ENCODE measurements at regions not wholly inside any gene's neighbourhood (a gene's known extent, or its start where the extent isn't known, plus 50 kb on each side); places are given as distances from the start of the nearest gene placed in this dataset.
A peak's percentile ranks its signal among the peaks of the same experiment; 100 is the strongest.

DNA sequence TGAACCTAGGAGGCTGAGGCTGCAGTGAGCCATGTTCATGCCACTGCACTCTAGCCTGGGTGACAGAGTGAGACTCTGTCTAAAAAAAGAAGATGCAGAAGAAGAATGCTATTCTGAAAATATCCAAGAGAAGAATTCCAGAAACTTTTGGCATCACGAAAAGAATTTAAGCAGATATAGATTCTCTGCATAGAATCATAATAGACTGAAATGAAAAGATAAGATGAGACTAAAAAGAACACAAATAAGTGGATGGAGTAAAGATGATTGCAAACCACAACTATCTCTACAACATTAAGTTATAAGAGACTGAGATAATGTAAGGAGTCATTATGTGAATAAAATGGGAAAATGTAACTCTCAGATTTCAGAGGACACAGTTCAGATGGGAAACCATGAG is 140.7 kb upstream of the TMC3 start:
- H4K12ac ChIP-seq (ENCODE audit: low read depth, low read length), result no peak overlapping the region
- H2AFZ ChIP-seq (ENCODE audit: insufficient read depth, low read length, poor library complexity), result no peak overlapping the region
- H3K14ac ChIP-seq (ENCODE audit: low read length), result no peak overlapping the region
- no peak overlapping the region for H2BK12ac ChIP-seq (ENCODE audit: low read length)
- H4K91ac ChIP-seq (ENCODE audit: low read depth, low read length), result no peak overlapping the region
- H3K9me3 ChIP-seq (ENCODE audit: insufficient read depth, low read depth, low read length), result no peaks in the 10 kb centered on the region
- H3K4me3 ChIP-seq (ENCODE audit: low read depth, low read length), result no peak overlapping the region
- H3K79me1 ChIP-seq (ENCODE audit: low read length), result no peaks in the 10 kb centered on the region
- H3K4me1 ChIP-seq (ENCODE audit: control insufficient read depth in 1 of 2, insufficient read depth in 2 of 2, low read length in 2 of 2), result no peaks in the 10 kb centered on the region
- WGBS (ENCODE audit: extremely low coverage, insufficient coverage, insufficient read length), result no CpG with 5 or more reads among the region's 1 CpG
- peak in 1 of 2 donors; percentile 38 for DNase-seq
- no peak overlapping the region for H3K23ac ChIP-seq (ENCODE audit: low read length)
- H2BK120ac ChIP-seq (ENCODE audit: insufficient read depth, low read length, poor library complexity), result no peak overlapping the region
- no peak overlapping the region for H3K27ac ChIP-seq (ENCODE audit: low read depth, low read length)
- no peaks in the 10 kb centered on the region for H3K27me3 ChIP-seq (ENCODE audit: insufficient read depth, low read length)
- no peak overlapping the region for H3K4me2 ChIP-seq (ENCODE audit: low read length)
- H3K4ac ChIP-seq (ENCODE audit: low read depth, low read length), result no peak overlapping the region
- no peaks in the 10 kb centered on the region for H3K79me2 ChIP-seq (ENCODE audit: control insufficient read depth, insufficient read depth, low read length, poor library complexity)
- no peak overlapping the region for H2AK5ac ChIP-seq (ENCODE audit: low read length)
- no peaks in the 10 kb centered on the region for H3K36me3 ChIP-seq (ENCODE audit: control insufficient read depth in 1 of 2, insufficient read depth in 2 of 2, low read length in 2 of 2)
- H4K8ac ChIP-seq (ENCODE audit: low read depth, low read length), result no peak overlapping the region
- no peak overlapping the region for H3K18ac ChIP-seq (ENCODE audit: low read length)
- H3K9ac ChIP-seq (ENCODE audit: low read length), result no peak overlapping the region
- no peak overlapping the region for H2BK5ac ChIP-seq (ENCODE audit: low read depth, low read length, poor library complexity)

DNA sequence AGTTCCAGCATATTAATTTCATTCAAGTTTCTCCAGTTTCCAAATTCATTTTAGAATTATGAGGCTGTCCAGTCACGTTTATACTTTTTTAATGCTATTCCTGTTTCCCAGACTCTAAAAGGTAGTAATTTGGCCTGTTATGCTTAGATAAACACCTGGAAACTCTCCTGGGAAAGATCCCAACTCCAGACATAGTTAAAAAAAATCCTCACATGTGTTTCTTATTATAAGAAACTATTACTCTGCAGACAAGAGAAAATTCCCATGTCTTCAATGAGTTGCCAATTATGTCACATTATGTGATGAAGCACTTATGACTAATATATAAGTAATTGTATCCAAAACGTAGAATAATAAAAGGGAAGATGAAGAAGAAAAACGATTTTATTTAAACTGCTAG is 137.1 kb upstream of the TMC3 start:
- Histone ChIP-seq H4K12ac (ENCODE audit: low read depth, low read length) (no peak overlapping the region), H2BK5ac (ENCODE audit: low read depth, low read length, poor library complexity) (no peak overlapping the region), H3K9ac (ENCODE audit: low read length) (no peak overlapping the region), H3K9me3 (ENCODE audit: insufficient read depth, low read depth, low read length) (no peaks in the 10 kb centered on the region), H3K27me3 (ENCODE audit: insufficient read depth, low read length) (no peaks in the 10 kb centered on the region), H2AK5ac (ENCODE audit: low read length) (no peak overlapping the region), H2BK120ac (ENCODE audit: insufficient read depth, low read length, poor library complexity) (no peak overlapping the region), H3K79me1 (ENCODE audit: low read length) (no peaks in the 10 kb centered on the region), H3K36me3 (ENCODE audit: control insufficient read depth in 1 of 2, insufficient read depth in 2 of 2, low read length in 2 of 2) (no peaks in the 10 kb centered on the region), H3K18ac (ENCODE audit: low read length) (no peak overlapping the region), H3K4me3 (ENCODE audit: low read depth, low read length) (no peak overlapping the region), H3K14ac (ENCODE audit: low read length) (no peak overlapping the region), H3K23ac (ENCODE audit: low read length) (no peak overlapping the region), H2AFZ (ENCODE audit: insufficient read depth, low read length, poor library complexity) (no peak overlapping the region), H4K91ac (ENCODE audit: low read depth, low read length) (no peak overlapping the region), H3K79me2 (ENCODE audit: control insufficient read depth, insufficient read depth, low read length, poor library complexity) (no peaks in the 10 kb centered on the region), H3K4ac (ENCODE audit: low read depth, low read length) (no peak overlapping the region), H3K4me1 (ENCODE audit: control insufficient read depth in 1 of 2, insufficient read depth in 2 of 2, low read length in 2 of 2) (no peaks in the 10 kb centered on the region), H4K8ac (ENCODE audit: low read depth, low read length) (no peak overlapping the region), H2BK12ac (ENCODE audit: low read length) (no peak overlapping the region), H3K4me2 (ENCODE audit: low read length) (no peak overlapping the region), H3K27ac (ENCODE audit: low read depth, low read length) (no peak overlapping the region)
- 100% methylated on average over 1 of the region's 3 CpGs for WGBS (ENCODE audit: extremely low coverage, insufficient coverage, insufficient read length)
- DNase-seq, result no peak

- no peaks in the 10 kb centered on the region for H3K9me3 ChIP-seq (ENCODE audit: insufficient read depth, low read depth, low read length)
- H3K27me3 ChIP-seq (ENCODE audit: insufficient read depth, low read length), result no peaks in the 10 kb centered on the region
- H3K4me1 ChIP-seq (ENCODE audit: control insufficient read depth in 1 of 2, insufficient read depth in 2 of 2, low read length in 2 of 2), result no peaks in the 10 kb centered on the region
- H3K27ac ChIP-seq (ENCODE audit: low read depth, low read length), result no peak overlapping the region
- H3K4ac ChIP-seq (ENCODE audit: low read depth, low read length), result no peak overlapping the region
- no peak overlapping the region for H3K14ac ChIP-seq (ENCODE audit: low read length)
- H3K79me2 ChIP-seq (ENCODE audit: control insufficient read depth, insufficient read depth, low read length, poor library complexity), result no peaks in the 10 kb centered on the region
- H4K8ac ChIP-seq (ENCODE audit: low read depth, low read length), result no peak overlapping the region
- H2AFZ ChIP-seq (ENCODE audit: insufficient read depth, low read length, poor library complexity), result no peak overlapping the region
- no peak overlapping the region for H3K4me2 ChIP-seq (ENCODE audit: low read length)
- H2BK120ac ChIP-seq (ENCODE audit: insufficient read depth, low read length, poor library complexity), result no peak overlapping the region
- no peak overlapping the region for H3K4me3 ChIP-seq (ENCODE audit: low read depth, low read length)
- H2AK5ac ChIP-seq (ENCODE audit: low read length), result no peak overlapping the region
- no peak overlapping the region for H2BK5ac ChIP-seq (ENCODE audit: low read depth, low read length, poor library complexity)
- H3K23ac ChIP-seq (ENCODE audit: low read length), result no peak overlapping the region
- DNase-seq, result peak in 1 of 2 donors; percentile 7
- no peaks in the 10 kb centered on the region for H3K36me3 ChIP-seq (ENCODE audit: control insufficient read depth in 1 of 2, insufficient read depth in 2 of 2, low read length in 2 of 2)
- H3K9ac ChIP-seq (ENCODE audit: low read length), result no peak overlapping the region
- no CpG with 5 or more reads among the region's 3 CpGs for WGBS (ENCODE audit: extremely low coverage, insufficient coverage, insufficient read length)
- no peaks in the 10 kb centered on the region for H3K79me1 ChIP-seq (ENCODE audit: low read length)
- no peak overlapping the region for H3K18ac ChIP-seq (ENCODE audit: low read length)
- no peak overlapping the region for H2BK12ac ChIP-seq (ENCODE audit: low read length)
- H4K12ac ChIP-seq (ENCODE audit: low read depth, low read length), result no peak overlapping the region
- no peak overlapping the region for H4K91ac ChIP-seq (ENCODE audit: low read depth, low read length)
Observed at GRCh38 chr15:81507831-81508230, 133.8 kb upstream of the TMC3 start.

GRCh38 chr15:81506936-81507335 is 132.9 kb upstream of the TMC3 start:
- no peak overlapping the region for H4K8ac ChIP-seq (ENCODE audit: low read depth, low read length)
- no peak overlapping the region for H3K4ac ChIP-seq (ENCODE audit: low read depth, low read length)
- no CpG with 5 or more reads among the region's 1 CpG for WGBS (ENCODE audit: extremely low coverage, insufficient coverage, insufficient read length)
- H2AK5ac ChIP-seq (ENCODE audit: low read length), result no peak overlapping the region
- H4K12ac ChIP-seq (ENCODE audit: low read depth, low read length), result no peak overlapping the region
- H3K4me3 ChIP-seq (ENCODE audit: low read depth, low read length), result no peak overlapping the region
- no peak overlapping the region for H3K14ac ChIP-seq (ENCODE audit: low read length)
- H2BK5ac ChIP-seq (ENCODE audit: low read depth, low read length, poor library complexity), result no peak overlapping the region
- H3K4me2 ChIP-seq (ENCODE audit: low read length), result no peak overlapping the region
- no peaks in the 10 kb centered on the region for H3K27me3 ChIP-seq (ENCODE audit: insufficient read depth, low read length)
- H2BK120ac ChIP-seq (ENCODE audit: insufficient read depth, low read length, poor library complexity), result no peak overlapping the region
- H4K91ac ChIP-seq (ENCODE audit: low read depth, low read length), result no peak overlapping the region
- no peak overlapping the region for H2BK12ac ChIP-seq (ENCODE audit: low read length)
- H3K79me2 ChIP-seq (ENCODE audit: control insufficient read depth, insufficient read depth, low read length, poor library complexity), result no peaks in the 10 kb centered on the region
- H3K18ac ChIP-seq (ENCODE audit: low read length), result no peak overlapping the region
- no peaks in the 10 kb centered on the region for H3K36me3 ChIP-seq (ENCODE audit: control insufficient read depth in 1 of 2, insufficient read depth in 2 of 2, low read length in 2 of 2)
- no peak overlapping the region for H3K23ac ChIP-seq (ENCODE audit: low read length)
- no peak overlapping the region for H3K9ac ChIP-seq (ENCODE audit: low read length)
- no peak overlapping the region for H3K27ac ChIP-seq (ENCODE audit: low read depth, low read length)
- H3K79me1 ChIP-seq (ENCODE audit: low read length), result no peaks in the 10 kb centered on the region
- H2AFZ ChIP-seq (ENCODE audit: insufficient read depth, low read length, poor library complexity), result no peak overlapping the region
- no peaks in the 10 kb centered on the region for H3K9me3 ChIP-seq (ENCODE audit: insufficient read depth, low read depth, low read length)
- H3K4me1 ChIP-seq (ENCODE audit: control insufficient read depth in 1 of 2, insufficient read depth in 2 of 2, low read length in 2 of 2), result no peaks in the 10 kb centered on the region
- DNase-seq, result no peak
